GM11168 (cell line): ENCODE measurements at regions not wholly inside any gene's neighbourhood (a gene's known extent, or its start where the extent isn't known, plus 50 kb on each side); places are given as distances from the start of the nearest gene placed in this dataset.
"Not testable (repeated sequence)": the region's sequence is repeated elsewhere in the genome, so short reads cannot be mapped to it uniquely, and the experiment has no call there.

Experiments used
- in situ Hi-C: fragments of 300-500 bp; cut with MboI; formaldehyde crosslinking; loops from one replicate; pipeline ENCODE4 v1.12.0; 2022; ENCODE audit warnings: low sequenced_read_pairs; ENCODE audit not compliant: unreplicated experiment

GRCh38 chr6:50959081-50959641 is 140.5 kb downstream of the TFAP2B start:
- in situ Hi-C loops = no loop called here

- in situ Hi-C loops = no loop called here
Measured at GRCh38 chr6:50961611-50962010, 142.9 kb downstream of the TFAP2B start.

DNA sequence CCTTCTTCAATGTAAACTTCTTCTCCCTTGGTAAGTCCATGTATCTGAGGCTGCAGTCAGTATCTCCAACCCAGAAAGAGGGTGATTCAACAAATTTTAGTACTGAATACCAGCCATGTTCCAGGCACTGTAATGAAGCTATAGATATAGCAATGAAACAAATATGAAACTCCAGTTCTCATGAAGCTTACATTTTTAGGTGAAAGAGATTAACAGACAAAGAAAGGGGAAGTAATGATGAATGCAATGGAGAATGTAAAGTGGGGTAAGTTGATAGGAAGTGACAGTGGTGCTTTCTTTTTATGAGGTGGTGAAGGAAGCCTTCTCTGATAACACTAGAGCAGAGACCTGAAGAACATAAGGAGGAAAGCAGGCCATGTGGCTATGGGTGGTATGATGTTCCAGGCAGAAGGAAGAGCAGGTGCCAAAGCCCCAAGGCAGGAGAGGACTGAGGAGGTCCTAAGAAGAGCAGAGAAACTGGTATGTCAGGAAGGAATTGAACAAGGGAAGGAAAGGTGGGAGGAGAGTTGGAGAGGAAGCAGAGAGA is 143.6 kb downstream of the TFAP2B start:
- in situ Hi-C loops = no loop called here

DNA sequence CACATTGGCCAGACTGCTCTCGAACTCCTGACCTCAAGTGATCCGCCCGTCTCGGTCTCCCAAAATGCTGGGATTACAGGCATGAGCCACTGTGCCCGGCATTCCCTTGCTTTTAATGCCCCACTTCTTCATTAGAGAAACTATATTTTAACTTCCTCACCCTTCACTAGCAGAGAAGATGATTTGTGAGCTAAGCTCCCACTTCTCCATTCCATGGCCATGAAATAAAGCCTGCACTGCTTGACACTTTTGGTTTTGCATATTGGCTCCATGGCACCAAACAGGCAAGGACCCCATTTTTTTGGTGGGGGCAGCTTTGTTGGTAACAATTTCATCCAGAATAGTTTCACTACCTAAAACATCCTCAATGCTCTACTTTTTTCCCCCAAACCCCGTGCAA is 145.3 kb downstream of the TFAP2B start:
- in situ Hi-C loops = no loop called here

DNA sequence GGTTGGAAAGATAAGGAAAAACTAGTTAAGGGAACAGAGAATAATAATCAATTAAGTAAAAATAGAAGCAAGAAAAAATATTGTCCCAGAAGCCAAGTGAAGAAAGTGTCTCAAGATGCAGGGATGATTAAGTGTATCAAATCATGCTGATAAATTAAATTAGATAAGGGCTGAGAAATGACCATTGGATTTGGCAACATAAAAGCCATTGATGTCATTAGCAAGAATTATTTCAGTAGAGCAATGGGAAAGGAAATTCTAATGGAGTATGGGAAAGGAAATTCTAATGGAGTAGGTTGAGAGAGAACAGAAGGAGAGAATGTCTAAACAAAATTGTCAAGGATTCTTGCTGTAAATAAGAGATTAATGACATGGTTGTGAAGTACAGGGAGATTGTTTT is 146.8 kb downstream of the TFAP2B start:
- in situ Hi-C loops = no loop called here

GRCh38 chr6:50966532-50966931 is 147.9 kb downstream of the TFAP2B start:
- in situ Hi-C loops = no loop called here

DNA sequence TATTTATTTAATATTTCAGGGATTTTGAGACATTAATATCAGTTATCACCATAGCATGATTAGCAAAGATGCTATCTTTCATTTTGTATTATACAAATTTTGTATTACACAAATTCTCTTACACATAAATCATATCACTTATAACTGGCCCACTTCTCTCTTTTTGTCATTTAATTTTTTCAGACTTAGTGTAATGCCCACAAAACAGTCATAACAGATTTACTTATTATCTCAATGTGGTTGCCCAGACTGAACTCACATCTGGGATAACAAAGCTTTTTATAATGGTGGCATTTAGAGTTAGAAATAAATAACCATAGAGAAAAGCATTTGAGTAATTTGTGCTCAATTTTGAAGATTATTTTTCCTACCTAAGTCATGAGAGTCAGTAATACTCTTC is 148.3 kb downstream of the TFAP2B start:
- in situ Hi-C loops = no loop called here

DNA sequence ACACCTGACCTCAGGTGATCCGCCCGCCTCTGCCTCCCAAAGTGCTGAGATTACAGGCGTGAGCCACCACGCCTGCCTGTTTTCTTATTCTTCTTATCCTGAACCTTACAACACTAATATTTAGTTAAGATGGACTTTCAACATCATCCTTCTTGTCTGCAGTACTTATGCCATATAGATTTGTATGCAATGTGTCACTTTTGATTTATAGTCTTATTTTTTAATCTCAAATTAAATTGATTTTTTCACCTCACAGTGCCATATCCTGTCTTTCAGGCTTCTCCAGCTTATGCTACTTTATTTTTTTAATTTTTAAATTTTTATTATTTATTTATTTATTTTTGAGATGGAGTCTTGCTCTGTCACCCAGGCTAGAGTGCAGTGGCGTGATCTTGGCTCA is 149.6 kb downstream of the TFAP2B start:
- in situ Hi-C loops = not testable (repeated sequence)

DNA sequence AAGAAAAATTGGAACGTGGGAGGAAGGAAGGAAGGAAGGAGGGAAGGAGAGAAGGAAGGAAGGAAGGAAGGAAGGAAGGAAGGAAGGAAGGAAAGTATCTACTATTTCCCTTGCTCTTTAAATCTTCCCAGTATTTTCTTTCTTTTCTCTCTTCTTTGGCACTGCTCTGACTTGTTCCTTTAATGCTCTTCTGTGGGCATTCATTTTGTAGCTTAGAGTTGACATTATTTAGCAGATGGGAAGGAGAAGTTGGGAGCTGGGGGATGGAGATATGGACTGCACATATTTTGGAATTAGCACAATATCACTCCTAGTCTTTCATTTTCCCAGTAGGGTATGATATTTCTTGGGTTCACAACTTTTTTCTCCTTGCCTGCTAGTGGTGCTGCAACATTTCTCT is 152.2 kb downstream of the TFAP2B start:
- in situ Hi-C loops = no loop called here

DNA sequence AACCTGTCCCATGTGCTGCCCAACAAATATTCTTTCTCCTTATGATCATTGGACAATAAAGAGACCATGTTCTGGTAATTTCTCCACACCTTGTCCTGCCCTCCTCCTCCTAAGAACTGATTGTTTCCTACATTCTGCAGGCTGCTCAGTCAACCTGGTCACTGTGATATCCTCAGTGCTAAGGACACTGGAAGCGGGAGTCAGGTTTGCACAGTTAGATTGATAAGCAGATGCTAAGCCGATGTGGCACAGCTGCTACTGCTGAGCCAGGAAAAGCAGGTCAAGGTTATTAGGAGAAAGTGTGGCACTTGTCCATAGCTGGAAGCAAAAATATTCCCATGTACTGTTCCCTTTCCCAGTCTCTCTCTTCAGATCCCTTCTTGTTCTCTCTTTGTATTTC is 154.8 kb downstream of the TFAP2B start:
- in situ Hi-C loops = no loop called here

GRCh38 chr6:50974319-50974718 is 155.6 kb downstream of the TFAP2B start:
- in situ Hi-C loops = no loop called here

DNA sequence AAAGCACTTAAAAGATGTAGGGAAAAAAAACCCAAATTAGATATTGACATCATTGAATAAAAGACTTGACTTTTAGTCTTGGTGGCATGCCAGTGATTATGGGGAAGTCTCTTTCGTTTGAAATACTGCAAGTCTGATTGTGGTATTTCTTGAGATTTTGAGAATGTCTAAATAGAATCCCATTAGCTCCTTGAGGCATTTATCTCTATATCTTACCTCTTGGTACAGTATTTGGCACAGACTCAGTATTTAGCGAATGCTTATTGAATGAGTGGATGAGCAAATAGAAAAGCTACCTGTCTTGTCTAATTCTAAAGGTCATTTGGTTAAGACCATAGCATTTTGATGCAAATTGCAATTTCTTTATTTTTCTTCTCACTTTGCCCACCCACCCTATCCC is 156.5 kb downstream of the TFAP2B start:
- in situ Hi-C loops = no loop called here

DNA sequence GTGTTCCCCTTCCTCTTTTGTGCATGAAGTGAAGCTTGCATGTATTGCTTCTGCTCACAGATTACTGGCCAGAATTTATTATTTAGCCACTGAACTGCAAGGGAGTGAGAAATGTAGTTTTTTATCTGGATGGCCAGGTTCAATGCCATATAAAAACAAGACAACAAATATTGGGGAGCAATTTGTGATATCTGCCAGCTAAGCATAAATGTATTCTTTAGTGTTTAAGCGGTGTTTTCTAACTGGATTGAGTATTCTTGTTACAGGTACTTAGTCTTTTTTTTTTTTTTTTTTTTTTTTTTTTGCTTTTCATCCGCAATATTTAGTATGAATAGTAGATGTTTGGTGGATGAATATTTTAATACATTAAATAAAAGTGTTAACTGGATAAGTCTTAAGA is 158.2 kb downstream of the TFAP2B start:
- in situ Hi-C loops = no loop called here

DNA sequence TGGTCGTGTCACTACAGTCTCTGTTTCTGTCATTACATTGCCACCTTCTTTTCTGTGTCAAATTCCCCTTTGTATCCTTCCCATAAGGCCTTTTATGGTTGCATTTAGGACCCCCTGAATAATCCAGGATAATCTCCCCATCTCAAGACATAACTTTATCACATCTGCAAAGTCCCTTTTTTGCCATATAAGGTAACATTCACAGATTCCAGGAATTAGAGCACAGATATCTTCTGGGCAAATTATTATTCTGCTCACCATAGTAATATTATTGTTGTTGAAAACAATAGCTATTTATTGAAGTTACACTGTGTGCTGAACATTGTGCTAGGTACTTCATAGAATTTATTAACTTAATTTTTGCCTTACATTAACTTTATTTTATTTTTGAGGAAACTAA is 159.1 kb downstream of the TFAP2B start:
- in situ Hi-C loops = no loop called here

DNA sequence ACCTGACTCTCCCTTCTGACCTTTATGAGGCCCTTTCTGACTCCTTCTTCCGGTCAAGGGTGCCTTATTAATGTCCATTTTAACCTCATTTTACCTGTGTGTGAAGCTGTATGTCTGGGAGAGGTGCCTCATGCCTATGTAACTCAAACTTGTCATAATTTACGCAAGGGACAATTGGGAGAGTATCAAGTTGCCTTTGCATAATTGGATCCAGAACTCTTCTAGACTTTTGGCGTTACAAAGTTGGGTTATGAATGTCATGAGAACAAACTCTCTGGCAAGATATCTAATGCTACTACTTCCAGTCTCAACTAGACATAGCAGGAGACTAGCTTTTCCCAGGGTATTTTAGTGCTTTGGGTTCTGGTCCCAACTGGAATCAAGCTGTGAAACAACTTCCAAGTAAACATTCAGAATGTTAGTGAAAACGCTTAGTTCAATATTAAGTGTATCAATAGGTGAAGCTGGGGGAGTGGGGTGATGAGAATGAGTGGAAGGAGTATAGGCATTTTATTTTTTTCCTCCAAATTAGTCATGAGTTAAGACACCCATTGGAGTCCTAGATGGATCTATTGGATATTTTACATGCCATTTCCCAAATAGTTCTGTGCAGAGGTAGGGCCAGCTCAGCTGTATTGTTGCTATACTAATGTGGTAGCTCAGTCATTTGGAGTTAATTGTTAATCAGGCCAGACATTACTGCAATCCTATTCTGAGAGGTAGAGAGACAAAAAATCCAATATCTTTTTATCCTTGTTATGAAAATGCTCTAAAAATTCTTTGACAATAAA is 159.9 kb downstream of the TFAP2B start:
- in situ Hi-C loops = no loop called here

- in situ Hi-C loops = no loop called here
Measured at GRCh38 chr6:50979171-50979525, 160.5 kb downstream of the TFAP2B start.

- in situ Hi-C loops = no loop called here
Measured at GRCh38 chr6:50984135-50984534, 165.5 kb downstream of the TFAP2B start.

GRCh38 chr6:50986319-50986718 is 167.6 kb downstream of the TFAP2B start:
- in situ Hi-C loops = no loop called here

- in situ Hi-C loops = no loop called here
Measured at GRCh38 chr6:50989123-50989522, 170.5 kb downstream of the TFAP2B start.

- in situ Hi-C loops = no loop called here
Measured at GRCh38 chr6:50990750-50991446, 172.2 kb downstream of the TFAP2B start.

GRCh38 chr6:50992232-50992631 is 173.6 kb downstream of the TFAP2B start:
- in situ Hi-C loops = no loop called here
